ENCODE measurements at regions not wholly inside any gene's neighbourhood (a gene's known extent, or its start where the extent isn't known, plus 50 kb on each side); places are given as distances from the start of the nearest gene placed in this dataset.
"Not testable (repeated sequence)": the region's sequence is repeated elsewhere in the genome, so short reads cannot be mapped to it uniquely, and the experiment has no call there.

GRCh38 chr3:75395580-75396315 is 268.4 kb upstream of the FRG2C start:
- DNase-seq: no peak

- no peak for DNase-seq
These were observed 267.8 kb upstream of the FRG2C start for GRCh38 chr3:75396316-75396802.

- DNase-seq: not testable (repeated sequence)
These were observed 266.6 kb upstream of the FRG2C start for GRCh38 chr3:75397486-75397885.

- peak; percentile 15 to 53 for DNase-seq
These were observed 241.8 kb upstream of the FRG2C start for GRCh38 chr3:75422101-75422945.

- DNase-seq: not testable (repeated sequence)
These were observed 238.7 kb upstream of the FRG2C start for GRCh38 chr3:75425379-75425778.

- DNase-seq: not testable (repeated sequence)
These were observed 236.6 kb upstream of the FRG2C start for GRCh38 chr3:75427486-75427885.

GRCh38 chr3:75427906-75428305 is 236.2 kb upstream of the FRG2C start:
- DNase-seq: not testable (repeated sequence)

- peak; percentile 67 to 74 for DNase-seq
These were observed 234.4 kb upstream of the FRG2C start for GRCh38 chr3:75429561-75430220.

GRCh38 chr3:75430406-75430805 is 233.7 kb upstream of the FRG2C start:
- DNase-seq: not testable (repeated sequence)

- not testable (repeated sequence) for DNase-seq
These were observed 233.0 kb upstream of the FRG2C start for GRCh38 chr3:75431120-75431519.

- DNase-seq: not testable (repeated sequence)
These were observed 231.7 kb upstream of the FRG2C start for GRCh38 chr3:75432466-75432865.

- peak in 1 of 2 donors; percentile 31 for DNase-seq
These were observed 231.2 kb upstream of the FRG2C start for GRCh38 chr3:75432885-75433284.

- not testable (repeated sequence) for DNase-seq
These were observed 230.8 kb upstream of the FRG2C start for GRCh38 chr3:75433295-75433694.

GRCh38 chr3:75434276-75434912 is 229.7 kb upstream of the FRG2C start:
- peak in 1 of 2 donors; percentile 3 for DNase-seq

- DNase-seq: peak; percentile 97
These were observed 229.0 kb upstream of the FRG2C start for GRCh38 chr3:75434913-75435793.

- DNase-seq: not testable (repeated sequence)
These were observed 228.2 kb upstream of the FRG2C start for GRCh38 chr3:75435794-75436400.

GRCh38 chr3:75440986-75441385 is 223.1 kb upstream of the FRG2C start:
- DNase-seq: not testable (repeated sequence)

GRCh38 chr3:75444634-75445033 is 219.5 kb upstream of the FRG2C start:
- DNase-seq: not testable (repeated sequence)

- DNase-seq: not testable (repeated sequence)
These were observed 218.9 kb upstream of the FRG2C start for GRCh38 chr3:75445234-75445633.

GRCh38 chr3:75446948-75447347 is 217.2 kb upstream of the FRG2C start:
- not testable (repeated sequence) for DNase-seq

GRCh38 chr3:75453328-75453727 is 210.8 kb upstream of the FRG2C start:
- DNase-seq: not testable (repeated sequence)
